Esophagus squamous epithelium (tissue), 4 donors: ENCODE measurements at regions not wholly inside any gene's neighbourhood (a gene's known extent, or its start where the extent isn't known, plus 50 kb on each side); places are given as distances from the start of the nearest gene placed in this dataset.

ENCODE experiments used
- CTCF ChIP-seq, 6 experiments: fragments of 450-650 bp in 4 of 6; fragments of 200-600 bp in 2 of 6; sonication (generic) in 2 of 6; IDR thresholded peaks; one replicate each; pipeline ENCODE4 v1.5.1; 2016 to 2019; ENCODE audit warnings: antibody characterized with exemption in 6 of 6, mild to moderate bottlenecking in 4 of 6, moderate library complexity in 4 of 6
- POLR2A ChIP-seq, 4 donors: fragments of 450-650 bp; IDR thresholded peaks; one replicate each; pipeline ENCODE4 v1.6.1; 2017; ENCODE audit warnings: antibody characterized with exemption in 4 of 4, mild to moderate bottlenecking in 4 of 4, moderate library complexity in 3 of 4

- no peak for TF ChIP-seq CTCF (IDR thresholded peaks at IDR 0.05)
- no peak for TF ChIP-seq POLR2A (IDR thresholded peaks at IDR 0.05)
Observed at GRCh38 chr2:120893811-120894584, 158.3 kb downstream of the GLI2 start.
